Cardiac fibroblast (primary cell): ENCODE measurements at regions not wholly inside any gene's neighbourhood (a gene's known extent, or its start where the extent isn't known, plus 50 kb on each side); places are given as distances from the start of the nearest gene placed in this dataset.

ENCODE experiments used
- DNase-seq, 2 donors: peaks; one replicate each; pipeline versions ENCODE4 v3.0.0 to v3.0.0-alpha.2; 2010; ENCODE audit warnings: low read depth in 2 of 2
- H3K4me3 ChIP-seq, 2 donors: replicated peaks in 1 of 2; 1 replicate in 1 of 2; 2 replicates in 1 of 2; pipeline ENCODE4 v1.5.1; 2011; ENCODE audit warnings: low read depth in 2 of 2, low read length in 2 of 2, mild to moderate bottlenecking in 2 of 2, moderate library complexity in 1 of 2
- CTCF ChIP-seq: IDR thresholded peaks from one replicate; pipeline ENCODE4 v1.5.1; 2011; ENCODE audit warnings: low read depth, mild to moderate bottlenecking, low read length, inconsistent platforms

GRCh38 chr11:56905442-56905841 lies 83.3 kb upstream of the OR5AK2 start:
- H3K4me3 ChIP-seq = no peak overlapping the region
- no peak for DNase-seq

GRCh38 chr11:56898856-56899255 lies 89.9 kb upstream of the OR5AK2 start:
- no peak for DNase-seq
- H3K4me3 ChIP-seq = no peak overlapping the region
- TF ChIP-seq CTCF = no peak

More at GRCh38 chr11:56905442-56905841, 83.3 kb upstream of the OR5AK2 start:
- TF ChIP-seq CTCF = no peak

- no peak overlapping the region for H3K4me3 ChIP-seq
- peak in 1 of 2 donors; percentile 31 for DNase-seq
- TF ChIP-seq CTCF = no peak
These were observed 98.0 kb upstream of the OR5AK2 start for GRCh38 chr11:56890584-56891305.

GRCh38 chr11:56889986-56890385 lies 98.7 kb upstream of the OR5AK2 start:
- H3K4me3 ChIP-seq = no peak overlapping the region
- TF ChIP-seq CTCF = no peak
- DNase-seq = no peak

- no peak for DNase-seq
- H3K4me3 ChIP-seq = no peak overlapping the region
- TF ChIP-seq CTCF = no peak
These were observed 100.8 kb upstream of the OR5AK2 start for GRCh38 chr11:56887940-56888339.

GRCh38 chr11:56886455-56886854 lies 102.3 kb upstream of the OR5AK2 start:
- TF ChIP-seq CTCF = no peak
- no peak for DNase-seq
- no peak overlapping the region for H3K4me3 ChIP-seq

GRCh38 chr11:56885854-56886253 lies 102.9 kb upstream of the OR5AK2 start:
- no peak for TF ChIP-seq CTCF
- no peak for DNase-seq
- no peak overlapping the region for H3K4me3 ChIP-seq
